ENCODE measurements at regions not wholly inside any gene's neighbourhood (a gene's known extent, or its start where the extent isn't known, plus 50 kb on each side); places are given as distances from the start of the nearest gene placed in this dataset.
A peak's percentile ranks its signal among the peaks of the same experiment; 100 is the strongest.

GRCh38 chr10:44237364-44238049 lies 147.4 kb downstream of the CXCL12 start:
- no peak overlapping the region for H3K4me3 ChIP-seq (ENCODE audit: low read depth, low read length)
- TF ChIP-seq CTCF (IDR thresholded peaks at IDR 0.05; ENCODE audit: low read depth, low read length): no peak
- in situ Hi-C loops (cut with HindIII; ENCODE audit: low sequenced_read_pairs): no loop called here
- no peak for DNase-seq (ENCODE audit: low read depth, low spot score)

DNA sequence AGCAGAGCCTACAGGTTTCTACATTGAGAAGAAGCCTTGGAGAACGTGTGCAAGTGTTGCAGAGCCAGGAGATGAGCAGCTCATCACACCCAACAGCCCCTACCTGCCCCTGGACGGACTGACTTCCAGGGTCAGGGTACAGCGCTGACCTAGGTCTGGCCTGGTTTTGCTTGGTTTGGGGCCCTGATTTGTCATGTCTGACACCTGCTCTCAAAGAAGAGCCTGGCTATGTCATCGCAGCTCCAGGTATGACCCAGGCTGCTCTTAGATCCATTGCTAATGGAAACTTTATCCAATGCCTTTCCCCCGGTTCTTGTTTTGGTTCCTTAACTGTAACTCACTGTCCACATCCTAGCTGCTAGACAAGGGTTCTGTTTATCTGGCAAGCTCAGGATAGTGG lies 149.5 kb downstream of the CXCL12 start:
- DNase-seq (ENCODE audit: low read depth, low spot score): no peak
- in situ Hi-C loops (cut with HindIII; ENCODE audit: low sequenced_read_pairs): no loop called here
- no peak overlapping the region for H3K4me3 ChIP-seq (ENCODE audit: low read depth, low read length)
- no peak for TF ChIP-seq CTCF (IDR thresholded peaks at IDR 0.05; ENCODE audit: low read depth, low read length)

GRCh38 chr10:44234483-44234875 lies 150.4 kb downstream of the CXCL12 start:
- in situ Hi-C loops (cut with HindIII; ENCODE audit: low sequenced_read_pairs): no loop called here
- DNase-seq (ENCODE audit: low read depth, low spot score): peak; percentile 10
- no peak overlapping the region for H3K4me3 ChIP-seq (ENCODE audit: low read depth, low read length)
- TF ChIP-seq CTCF (IDR thresholded peaks at IDR 0.05; ENCODE audit: low read depth, low read length): no peak

- H3K4me3 ChIP-seq (ENCODE audit: low read depth, low read length): no peak overlapping the region
- no peak for TF ChIP-seq CTCF (IDR thresholded peaks at IDR 0.05; ENCODE audit: low read depth, low read length)
- in situ Hi-C loops (cut with HindIII; ENCODE audit: low sequenced_read_pairs): no loop called here
- DNase-seq (ENCODE audit: low read depth, low spot score): no peak
Observed at GRCh38 chr10:44233561-44234482, 151.1 kb downstream of the CXCL12 start.

- no peak for DNase-seq (ENCODE audit: low read depth, low spot score)
- in situ Hi-C loops (cut with HindIII; ENCODE audit: low sequenced_read_pairs): no loop called here
- no peak for TF ChIP-seq CTCF (IDR thresholded peaks at IDR 0.05; ENCODE audit: low read depth, low read length)
- no peak overlapping the region for H3K4me3 ChIP-seq (ENCODE audit: low read depth, low read length)
Observed at GRCh38 chr10:44217274-44217820, 167.6 kb downstream of the CXCL12 start.

DNA sequence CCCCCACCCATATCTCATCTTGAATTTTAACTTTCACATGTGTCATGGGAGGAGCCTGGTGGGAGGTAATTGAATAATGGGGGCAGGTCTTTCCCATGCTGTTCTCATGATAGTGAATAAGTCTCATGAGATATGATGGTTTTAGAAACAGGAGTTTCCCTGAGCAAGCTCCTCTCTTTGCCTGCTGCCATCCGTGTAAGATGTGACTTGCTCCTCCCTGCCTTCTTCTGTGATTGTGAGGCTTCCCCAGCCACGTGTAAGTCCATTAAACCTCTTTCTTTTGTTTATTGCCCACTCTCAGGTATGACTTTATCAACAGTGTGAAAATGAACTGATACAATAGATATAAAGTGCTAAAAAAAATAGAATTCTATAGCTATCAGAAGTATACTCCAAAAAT lies 168.8 kb downstream of the CXCL12 start:
- no peak for DNase-seq (ENCODE audit: low read depth, low spot score)
- no peak for TF ChIP-seq CTCF (IDR thresholded peaks at IDR 0.05; ENCODE audit: low read depth, low read length)
- in situ Hi-C loops (cut with HindIII; ENCODE audit: low sequenced_read_pairs): no loop called here
- H3K4me3 ChIP-seq (ENCODE audit: low read depth, low read length): no peak overlapping the region
